GM19395 (cell line): ENCODE measurements at regions not wholly inside any gene's neighbourhood (a gene's known extent, or its start where the extent isn't known, plus 50 kb on each side); places are given as distances from the start of the nearest gene placed in this dataset.
A peak's percentile ranks its signal among the peaks of the same experiment; 100 is the strongest.

Experiments used
- ATAC-seq: cut with Tn5 transposase; IDR thresholded peaks from one replicate; pipeline ENCODE4 v1.9.1; 2021; ENCODE audit warnings: mild to moderate bottlenecking, moderate library complexity; ENCODE audit not compliant: unreplicated experiment

- no peak for ATAC-seq
Observed at GRCh38 chr1:116262207-116262994, 110.6 kb upstream of the ATP1A1 start.

GRCh38 chr1:116262995-116263385, 110.1 kb upstream of the ATP1A1 start:
- no peak for ATAC-seq

DNA sequence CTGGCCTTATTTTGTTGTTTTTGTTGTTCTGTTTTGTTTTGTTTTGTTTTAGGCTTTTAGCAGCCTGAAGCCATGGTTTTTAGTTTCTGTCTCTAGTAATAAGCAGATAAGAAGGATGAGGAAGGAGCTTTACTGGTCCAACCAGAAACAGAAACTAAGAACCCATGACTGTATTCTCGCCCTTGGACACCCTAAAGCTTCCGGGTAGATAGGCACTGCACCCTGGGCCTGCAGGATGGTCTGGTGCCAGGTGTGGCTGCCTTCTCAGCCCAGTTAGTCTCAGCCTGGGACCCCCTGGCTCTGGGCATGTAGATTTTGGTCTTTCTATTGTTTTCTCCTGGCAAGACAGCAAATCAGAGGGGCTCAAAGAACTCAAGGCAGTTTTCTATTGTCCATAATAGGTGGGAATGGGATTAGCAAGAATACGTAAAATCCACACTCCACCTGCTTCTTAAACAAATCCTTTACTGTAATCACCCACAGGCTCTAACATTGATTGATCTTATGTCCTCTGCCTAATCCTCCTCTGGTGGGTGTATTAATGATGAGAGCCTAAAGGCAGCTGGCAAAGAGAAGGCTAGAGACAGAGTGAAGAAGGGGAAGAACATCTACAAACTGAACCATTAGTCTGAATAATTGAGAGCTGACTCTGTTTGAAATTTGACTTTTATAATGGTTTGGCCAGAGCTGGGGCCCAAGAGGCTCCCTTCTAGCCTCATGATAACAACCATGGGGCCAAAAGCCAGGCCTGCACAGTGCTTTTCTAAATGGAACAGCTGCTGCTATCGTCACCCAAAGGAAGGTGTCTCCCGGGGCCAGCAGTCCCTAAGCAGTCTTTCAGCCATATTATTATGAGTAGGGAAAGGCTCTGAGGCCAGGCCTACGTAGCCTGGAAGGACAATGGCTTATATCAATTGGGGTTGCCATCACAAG, 106.8 kb upstream of the ATP1A1 start:
- ATAC-seq = no peak

DNA sequence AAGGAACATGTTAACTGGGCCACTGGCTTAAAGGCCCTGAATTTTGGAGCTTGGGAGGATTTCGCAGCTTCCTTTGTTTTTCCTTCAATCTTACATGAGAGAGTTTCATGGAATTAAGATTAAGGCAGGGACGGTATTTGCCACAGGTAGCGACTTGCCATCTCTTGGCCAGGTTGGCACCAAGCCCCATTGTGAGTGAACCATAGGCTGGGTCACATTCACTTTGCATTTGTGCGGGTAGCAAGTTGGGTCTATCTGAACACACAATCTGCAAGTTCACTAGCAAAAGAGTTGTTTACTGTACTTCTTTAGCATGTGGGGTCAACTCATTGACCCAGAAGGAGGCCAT, 106.2 kb upstream of the ATP1A1 start:
- no peak for ATAC-seq

- no peak for ATAC-seq
Observed at GRCh38 chr1:116268211-116268610, 104.8 kb upstream of the ATP1A1 start.

GRCh38 chr1:116270316-116271057, 102.6 kb upstream of the ATP1A1 start:
- ATAC-seq = no peak

DNA sequence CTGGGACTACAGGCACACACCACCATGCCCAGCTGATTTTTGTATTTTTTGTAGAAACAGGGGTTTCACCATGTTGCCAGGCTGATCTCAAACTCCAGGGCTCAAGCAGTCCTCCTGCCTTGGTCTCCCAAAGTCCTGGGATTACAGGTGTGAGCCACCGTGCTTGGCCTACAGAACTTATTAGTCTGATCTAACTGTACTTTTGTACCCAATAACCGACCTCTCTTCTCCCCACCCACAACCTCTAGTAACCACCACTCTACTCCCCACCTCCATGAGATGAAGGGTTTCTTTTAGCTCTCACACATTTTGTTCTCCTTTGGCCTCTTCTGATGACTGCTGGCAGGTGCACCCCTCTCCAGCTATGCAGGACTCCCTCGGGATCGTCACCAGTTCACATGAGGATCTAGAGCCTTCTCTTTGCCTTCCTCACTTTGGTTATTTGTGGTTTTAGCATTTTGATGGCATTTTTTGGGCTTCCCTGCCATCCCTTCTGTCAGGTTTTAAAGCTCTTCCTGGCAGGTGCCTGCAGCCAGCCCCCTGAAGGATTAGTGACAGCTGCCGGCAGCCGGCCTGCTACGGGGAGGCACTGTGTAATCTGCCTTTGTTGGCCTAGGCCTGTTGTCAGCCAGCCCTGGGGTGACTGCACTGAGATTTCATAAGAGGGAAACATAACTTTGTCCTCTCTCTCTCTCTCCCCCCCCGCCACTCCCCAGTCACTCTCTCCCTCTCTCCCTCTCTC, 99.8 kb upstream of the ATP1A1 start:
- no peak for ATAC-seq

- ATAC-seq = no peak
Observed at GRCh38 chr1:116276532-116276931, 96.5 kb upstream of the ATP1A1 start.

DNA sequence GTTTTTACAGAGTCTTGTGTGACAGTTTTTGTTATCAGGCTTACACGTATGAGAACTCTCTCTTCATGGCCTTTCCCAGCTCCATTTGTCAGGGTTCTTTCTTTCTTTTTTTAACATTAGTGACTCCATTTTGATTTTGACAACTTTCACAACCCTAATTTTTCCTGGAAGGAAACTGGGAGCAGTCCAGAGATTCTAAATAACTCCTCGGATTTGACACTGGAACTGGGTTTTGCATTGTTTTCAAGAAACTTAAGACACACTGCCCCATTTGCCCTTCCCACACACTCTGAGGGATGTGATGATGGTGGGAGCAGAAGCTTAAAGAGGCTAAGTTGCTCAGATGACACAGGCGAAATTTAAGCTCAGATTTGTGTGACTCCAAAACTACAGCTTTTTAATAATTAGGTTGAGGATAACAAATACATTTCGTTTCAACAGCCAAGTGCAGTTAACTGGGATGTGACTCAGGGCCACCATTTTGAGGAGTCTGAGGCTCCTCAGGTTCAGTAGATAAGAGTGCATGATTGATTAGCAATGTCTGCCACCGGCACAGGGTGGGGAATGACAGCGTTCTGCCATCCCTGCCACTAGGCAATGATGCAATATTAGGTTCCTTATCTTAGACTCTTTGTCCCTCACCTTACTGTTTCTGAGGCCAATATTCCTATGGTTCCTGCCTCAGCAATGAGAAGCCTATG, 95.1 kb upstream of the ATP1A1 start:
- no peak for ATAC-seq

DNA sequence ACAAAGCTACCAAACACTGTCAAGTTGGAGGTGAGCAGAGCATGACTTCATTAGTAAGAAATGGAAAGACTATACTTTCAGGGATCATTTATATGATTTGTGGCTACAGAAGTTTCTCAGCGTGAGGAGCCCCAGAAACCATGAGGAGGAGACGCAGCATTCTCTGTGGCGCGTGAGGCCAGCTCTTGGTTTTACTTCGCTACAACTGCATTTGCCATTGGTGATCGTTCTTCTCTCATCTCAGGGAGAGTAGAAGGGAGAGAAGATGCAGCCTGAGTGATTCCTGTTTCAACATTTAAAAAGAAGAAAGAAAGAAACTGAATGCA, 94.5 kb upstream of the ATP1A1 start:
- ATAC-seq = no peak

DNA sequence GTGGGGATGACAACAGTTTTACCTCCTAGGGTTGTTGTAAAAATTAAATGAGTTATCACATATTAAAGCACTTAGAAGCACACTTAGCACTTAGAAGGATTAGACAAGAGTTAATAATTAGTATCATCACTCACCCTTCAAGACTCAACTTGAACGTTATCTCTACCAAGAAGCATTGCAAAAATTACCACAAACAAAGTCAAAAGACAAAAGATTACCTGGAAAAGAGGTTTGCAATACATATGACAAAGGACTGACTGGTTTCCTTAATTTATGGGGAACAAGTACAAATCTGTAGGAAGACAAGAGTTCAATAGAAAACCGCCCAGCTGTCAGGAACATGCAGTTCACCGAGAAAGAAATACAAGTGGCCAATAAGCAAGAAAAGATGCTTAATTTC, 93.3 kb upstream of the ATP1A1 start:
- no peak for ATAC-seq

DNA sequence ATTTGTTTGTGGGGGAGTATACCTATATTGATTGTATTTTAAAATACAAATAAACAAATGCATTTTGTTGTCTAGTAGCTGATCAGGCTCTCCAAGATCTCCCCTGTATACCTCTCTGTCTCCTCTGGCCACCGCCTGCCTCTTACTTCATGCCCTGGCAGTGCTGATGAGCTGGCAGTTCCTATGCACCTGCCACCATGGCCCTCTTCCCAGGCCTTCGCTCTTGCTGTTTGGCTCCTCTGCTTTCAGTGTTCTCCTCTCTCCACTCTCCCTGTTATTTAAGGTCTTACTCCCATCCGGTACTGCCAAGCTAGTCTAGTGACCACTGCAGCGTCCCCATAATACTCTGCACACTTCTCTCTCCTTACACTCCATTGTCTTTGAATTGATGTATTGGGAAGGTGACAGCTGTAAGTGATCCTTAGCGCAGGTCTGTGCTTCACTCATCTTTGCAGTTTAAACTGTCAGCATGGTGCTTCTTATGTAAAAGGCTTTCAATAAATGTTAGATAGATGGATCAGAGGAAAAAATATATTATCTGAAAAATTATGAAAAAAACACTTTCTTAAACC, 88.1 kb upstream of the ATP1A1 start:
- ATAC-seq = no peak

- ATAC-seq = no peak
Observed at GRCh38 chr1:116286541-116286971, 86.5 kb upstream of the ATP1A1 start.

GRCh38 chr1:116287341-116288200, 85.5 kb upstream of the ATP1A1 start:
- no peak for ATAC-seq

DNA sequence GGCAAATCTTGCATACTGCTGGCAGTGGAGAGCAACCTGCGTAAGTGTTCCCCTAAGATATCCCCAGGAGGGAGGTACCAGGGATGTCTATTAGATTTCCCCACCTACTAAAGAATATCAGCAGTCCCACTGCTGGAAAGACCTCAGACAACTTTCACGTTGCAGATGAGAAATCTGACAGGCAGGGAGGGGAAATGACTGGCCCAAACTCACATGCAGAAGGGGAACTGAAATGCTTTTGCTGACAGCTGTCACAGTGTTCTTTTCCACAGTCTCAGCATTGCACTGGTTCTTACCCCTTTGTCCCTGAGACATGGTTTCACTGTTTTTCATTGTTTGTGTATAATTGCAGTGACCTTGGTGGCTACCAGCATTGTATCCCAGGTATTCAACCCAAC, 84.8 kb upstream of the ATP1A1 start:
- peak; percentile 94 for ATAC-seq

GRCh38 chr1:116289193-116289592, 83.9 kb upstream of the ATP1A1 start:
- ATAC-seq = no peak

- no peak for ATAC-seq
Observed at GRCh38 chr1:116290085-116290705, 82.8 kb upstream of the ATP1A1 start.

- ATAC-seq = no peak
Observed at GRCh38 chr1:116291024-116291423, 82.0 kb upstream of the ATP1A1 start.
